ENCODE measurements at regions not wholly inside any gene's neighbourhood (a gene's known extent, or its start where the extent isn't known, plus 50 kb on each side); places are given as distances from the start of the nearest gene placed in this dataset.

- Histone ChIP-seq H3K9ac (ENCODE audit: insufficient read depth, low read length, poor library complexity, severe bottlenecking) (no peak overlapping the region), H2AFZ (ENCODE audit: insufficient read depth, low read depth, low read length, poor library complexity, severe bottlenecking) (no peak overlapping the region), H3K27ac (ENCODE audit: low read depth in 1 of 2, low read length in 2 of 2) (no peak overlapping the region), H3K9me3 (replicated peaks in 1 of 2; ENCODE audit: control insufficient read depth in 1 of 2, insufficient read depth in 1 of 2, low read length in 2 of 2) (no peaks in the 10 kb centered on the region), H3K4me2 (replicated peaks; ENCODE audit: extremely low read depth, low read length, poor library complexity, severe bottlenecking) (no peak overlapping the region), H3K27me3 (ENCODE audit: control insufficient read depth in 2 of 2, insufficient read depth in 2 of 2, low read length in 2 of 2) (no peaks in the 10 kb centered on the region), H3K4me3 (replicated peaks in 1 of 3; ENCODE audit: low read depth in 2 of 3, low read length in 3 of 3) (no peak overlapping the region), H3K36me3 (replicated peaks in 1 of 2; ENCODE audit: control insufficient read depth in 1 of 2, insufficient read depth in 2 of 2, low read length in 2 of 2) (no peaks in the 10 kb centered on the region), H3K79me2 (ENCODE audit: insufficient read depth, low read length) (no peaks in the 10 kb centered on the region), H4K20me1 (ENCODE audit: insufficient read depth, low read length) (no peaks in the 10 kb centered on the region), H3K4me1 (ENCODE audit: control insufficient read depth in 1 of 2, insufficient read depth in 2 of 2, low read length in 2 of 2) (no peaks in the 10 kb centered on the region)
- WGBS (ENCODE audit: insufficient coverage): 71% methylated on average over 2 of the region's 5 CpGs
- H3K36me3 Mint-ChIP-seq: no peaks in the 10 kb centered on the region
- H3K27me3 Mint-ChIP-seq (ENCODE audit: low read depth in 3 of 3): peaks cover 3 to 5% (median 4%) of the 10 kb centered on the region in 3 donors
- no peak overlapping the region for H3K4me3 Mint-ChIP-seq
- intact Hi-C loops (cut with micrococcal nuclease): no loop called here
- TF ChIP-seq CTCF (IDR thresholded peaks at IDR 0.05): no peak
- H3K27ac Mint-ChIP-seq: no peak overlapping the region
- DNase-seq: no peak
- H3K9me3 Mint-ChIP-seq: peaks cover 0 to 3% (median 0%) of the 10 kb centered on the region in 7 donors
- H3K4me1 Mint-ChIP-seq: no peaks in the 10 kb centered on the region
Measured at GRCh38 chr1:209266590-209267205, 316.8 kb upstream of the CAMK1G start.

- peaks cover 0 to 2% (median 0%) of the 10 kb centered on the region in 7 donors for H3K9me3 Mint-ChIP-seq
- no peak for DNase-seq
- H3K36me3 ChIP-seq (replicated peaks in 1 of 2; ENCODE audit: control insufficient read depth in 1 of 2, insufficient read depth in 2 of 2, low read length in 2 of 2): no peaks in the 10 kb centered on the region
- no peak overlapping the region for H3K27ac ChIP-seq (ENCODE audit: low read depth in 1 of 2, low read length in 2 of 2)
- intact Hi-C loops (cut with micrococcal nuclease): no loop called here
- no peak overlapping the region for H3K4me3 Mint-ChIP-seq
- no peaks in the 10 kb centered on the region for H4K20me1 ChIP-seq (ENCODE audit: insufficient read depth, low read length)
- no peak overlapping the region for H3K9ac ChIP-seq (ENCODE audit: insufficient read depth, low read length, poor library complexity, severe bottlenecking)
- no peaks in the 10 kb centered on the region for H3K4me1 ChIP-seq (ENCODE audit: control insufficient read depth in 1 of 2, insufficient read depth in 2 of 2, low read length in 2 of 2)
- H3K27me3 ChIP-seq (ENCODE audit: control insufficient read depth in 2 of 2, insufficient read depth in 2 of 2, low read length in 2 of 2): no peaks in the 10 kb centered on the region
- no peak overlapping the region for H3K4me3 ChIP-seq (replicated peaks in 1 of 3; ENCODE audit: low read depth in 2 of 3, low read length in 3 of 3)
- no peak for TF ChIP-seq CTCF (IDR thresholded peaks at IDR 0.05)
- peaks cover 3 to 5% (median 3%) of the 10 kb centered on the region in 3 donors for H3K27me3 Mint-ChIP-seq (ENCODE audit: low read depth in 3 of 3)
- WGBS (ENCODE audit: insufficient coverage): 89% methylated on average over 1 of the region's 2 CpGs
- no peak overlapping the region for H3K4me2 ChIP-seq (replicated peaks; ENCODE audit: extremely low read depth, low read length, poor library complexity, severe bottlenecking)
- H3K4me1 Mint-ChIP-seq: no peaks in the 10 kb centered on the region
- H3K36me3 Mint-ChIP-seq: no peaks in the 10 kb centered on the region
- H3K79me2 ChIP-seq (ENCODE audit: insufficient read depth, low read length): no peaks in the 10 kb centered on the region
- H3K9me3 ChIP-seq (replicated peaks in 1 of 2; ENCODE audit: control insufficient read depth in 1 of 2, insufficient read depth in 1 of 2, low read length in 2 of 2): no peaks in the 10 kb centered on the region
- peak overlapping the region in 1 of 7 donors; percentile 5 for H3K27ac Mint-ChIP-seq
- H2AFZ ChIP-seq (ENCODE audit: insufficient read depth, low read depth, low read length, poor library complexity, severe bottlenecking): no peak overlapping the region
Measured at GRCh38 chr1:209267968-209268367, 315.5 kb upstream of the CAMK1G start.
